ENCODE measurements at regions not wholly inside any gene's neighbourhood (a gene's known extent, or its start where the extent isn't known, plus 50 kb on each side); places are given as distances from the start of the nearest gene placed in this dataset.

DNA sequence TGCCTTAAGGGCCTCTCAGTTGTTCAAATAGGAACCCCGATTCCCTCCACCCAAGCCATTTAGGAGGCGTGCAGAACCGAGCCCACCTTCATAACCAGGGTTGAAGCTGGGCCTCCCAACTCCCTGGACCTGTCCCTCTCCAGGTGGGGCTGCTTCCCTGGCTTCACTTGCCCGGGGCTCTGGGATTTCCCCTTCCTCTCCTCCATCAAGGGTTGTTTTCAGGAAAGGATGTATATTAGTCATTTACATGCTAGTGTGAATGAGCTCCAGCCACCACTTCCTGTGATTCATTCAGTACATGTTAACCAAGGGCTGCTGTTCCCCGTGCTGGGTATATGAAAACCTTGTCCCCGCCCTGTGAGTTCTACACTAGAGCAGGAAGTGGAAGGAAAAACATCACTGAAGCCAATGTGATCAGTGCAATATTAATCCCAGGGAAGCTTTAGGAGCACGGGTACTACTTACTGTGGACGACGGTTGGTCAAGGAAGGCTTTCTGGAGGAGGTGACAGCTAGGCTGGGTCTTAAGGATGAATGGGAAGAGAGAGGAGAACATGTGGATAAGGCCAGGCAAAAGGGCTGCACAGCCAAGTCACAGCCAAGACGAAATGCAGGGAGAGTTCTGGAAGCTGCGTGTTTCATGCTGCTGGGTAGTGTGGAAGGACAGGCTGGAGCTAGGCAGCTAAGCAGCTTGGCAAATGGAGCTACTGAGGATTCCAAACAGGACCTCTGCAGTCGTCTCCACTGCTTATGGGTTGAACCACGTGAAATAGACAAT lies 150.1 kb upstream of the SHH start:
- 73 to 79% methylated on average over 13 of the region's 13 CpGs for WGBS, 2 donors
- ATAC-seq (ENCODE audit: low FRiP score): no peak
- Histone ChIP-seq H3K27me3 (ENCODE audit: control insufficient read depth in 1 of 2, insufficient read depth in 2 of 2, low read length in 1 of 2) (no peaks in the 10 kb centered on the region), H3K4me3 (ENCODE audit: low read length in 2 of 2) (no peak overlapping the region), H3K27ac (ENCODE audit: low read depth in 1 of 2, low read length in 2 of 2) (no peak overlapping the region), H3K36me3 (ENCODE audit: control insufficient read depth in 1 of 2, insufficient read depth in 2 of 2, low read length in 1 of 2) (no peaks in the 10 kb centered on the region), H3K4me1 (ENCODE audit: control insufficient read depth in 1 of 2, insufficient read depth in 2 of 2, low read length in 2 of 2) (no peaks in the 10 kb centered on the region), H3K9me3 (ENCODE audit: control insufficient read depth, low read length) (no peaks in the 10 kb centered on the region)
- intact Hi-C loops (cut with DNase I): no loop called here
- DNase-seq: no peak

DNA sequence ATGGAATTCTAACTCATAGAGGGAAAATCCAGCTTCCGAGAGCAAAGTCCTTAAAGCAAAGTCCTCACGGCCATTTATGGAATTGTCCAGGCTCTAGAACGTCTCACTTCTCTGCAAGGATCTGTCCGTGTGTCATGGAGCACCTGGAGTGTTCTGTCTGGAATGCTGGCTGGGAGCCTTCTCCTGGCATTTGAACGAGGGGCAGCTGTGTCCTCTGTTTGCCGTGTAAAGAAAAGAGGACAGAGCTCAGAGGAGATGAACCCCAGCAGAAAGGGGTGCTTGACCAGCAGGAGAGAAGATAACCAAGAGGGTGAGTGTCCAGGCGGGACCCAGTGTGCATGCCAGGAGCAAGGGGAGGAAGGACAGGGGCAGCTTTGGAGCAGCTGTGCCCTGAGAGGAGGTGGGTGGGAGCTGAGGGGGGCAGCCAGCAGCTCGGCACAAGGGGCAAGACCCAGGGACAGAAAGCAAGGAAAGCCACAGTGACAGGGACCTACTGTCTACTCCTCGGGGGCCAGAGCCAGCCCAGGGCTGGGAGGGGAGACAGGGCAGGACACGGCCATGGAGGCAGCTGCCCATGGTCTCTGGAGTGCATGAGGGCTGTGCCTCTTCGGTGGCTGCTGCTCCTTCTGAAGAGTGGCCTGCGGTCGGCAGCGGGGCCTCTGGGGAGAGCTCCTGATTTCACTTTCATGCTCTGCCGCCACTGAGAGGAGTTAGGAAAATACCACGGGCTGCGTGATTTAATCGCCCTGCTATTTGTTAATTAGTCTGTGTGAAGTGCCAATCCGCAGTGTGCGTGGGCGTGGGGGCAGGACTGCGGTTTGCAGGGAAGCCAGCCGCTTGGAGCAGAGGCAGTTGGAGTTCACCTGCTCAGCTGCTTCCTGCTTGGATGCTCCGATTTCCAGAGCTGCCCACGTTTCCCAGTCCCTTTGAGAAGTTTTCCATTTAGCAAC lies 149.3 kb upstream of the SHH start:
- intact Hi-C loops (cut with DNase I): no loop called here
- Histone ChIP-seq H3K9me3 (ENCODE audit: control insufficient read depth, low read length) (no peaks in the 10 kb centered on the region), H3K4me1 (ENCODE audit: control insufficient read depth in 1 of 2, insufficient read depth in 2 of 2, low read length in 2 of 2) (no peaks in the 10 kb centered on the region), H3K27me3 (ENCODE audit: control insufficient read depth in 1 of 2, insufficient read depth in 2 of 2, low read length in 1 of 2) (no peaks in the 10 kb centered on the region), H3K4me3 (ENCODE audit: low read length in 2 of 2) (no peak overlapping the region), H3K27ac (ENCODE audit: low read depth in 1 of 2, low read length in 2 of 2) (no peak overlapping the region), H3K36me3 (ENCODE audit: control insufficient read depth in 1 of 2, insufficient read depth in 2 of 2, low read length in 1 of 2) (no peaks in the 10 kb centered on the region)
- DNase-seq (no peak), ATAC-seq (ENCODE audit: low FRiP score) (no peak)
- WGBS, 2 donors: 48 to 49% methylated on average over 24 to 25 of the region's 25 CpGs

- 75 to 77% methylated on average over 13 of the region's 13 CpGs for WGBS, 2 donors
- intact Hi-C loops (cut with DNase I): no loop called here
- H3K4me3 ChIP-seq (ENCODE audit: low read length in 2 of 2): no peak overlapping the region
- ATAC-seq (ENCODE audit: low FRiP score) (no peak), DNase-seq (no peak)
- no peaks in the 10 kb centered on the region for H3K9me3 ChIP-seq (ENCODE audit: control insufficient read depth, low read length)
- no peaks in the 10 kb centered on the region for H3K36me3 ChIP-seq (ENCODE audit: control insufficient read depth in 1 of 2, insufficient read depth in 2 of 2, low read length in 1 of 2)
- no peaks in the 10 kb centered on the region for H3K27me3 ChIP-seq (ENCODE audit: control insufficient read depth in 1 of 2, insufficient read depth in 2 of 2, low read length in 1 of 2)
- no peak overlapping the region for H3K27ac ChIP-seq (ENCODE audit: low read depth in 1 of 2, low read length in 2 of 2)
- H3K4me1 ChIP-seq (ENCODE audit: control insufficient read depth in 1 of 2, insufficient read depth in 2 of 2, low read length in 2 of 2): no peaks in the 10 kb centered on the region
These were observed 147.6 kb upstream of the SHH start for GRCh38 chr7:155959894-155960293.

- ATAC-seq (ENCODE audit: low FRiP score) (no peak), DNase-seq (no peak)
- Histone ChIP-seq H3K36me3 (ENCODE audit: control insufficient read depth in 1 of 2, insufficient read depth in 2 of 2, low read length in 1 of 2) (no peaks in the 10 kb centered on the region), H3K27ac (ENCODE audit: low read depth in 1 of 2, low read length in 2 of 2) (no peak overlapping the region), H3K4me1 (ENCODE audit: control insufficient read depth in 1 of 2, insufficient read depth in 2 of 2, low read length in 2 of 2) (no peaks in the 10 kb centered on the region), H3K9me3 (ENCODE audit: control insufficient read depth, low read length) (no peaks in the 10 kb centered on the region), H3K27me3 (ENCODE audit: control insufficient read depth in 1 of 2, insufficient read depth in 2 of 2, low read length in 1 of 2) (no peaks in the 10 kb centered on the region), H3K4me3 (ENCODE audit: low read length in 2 of 2) (no peak overlapping the region)
- intact Hi-C loops (cut with DNase I): no loop called here
- 76 to 78% methylated on average over 12 of the region's 12 CpGs for WGBS, 2 donors
These were observed 144.7 kb upstream of the SHH start for GRCh38 chr7:155956977-155957376.

DNA sequence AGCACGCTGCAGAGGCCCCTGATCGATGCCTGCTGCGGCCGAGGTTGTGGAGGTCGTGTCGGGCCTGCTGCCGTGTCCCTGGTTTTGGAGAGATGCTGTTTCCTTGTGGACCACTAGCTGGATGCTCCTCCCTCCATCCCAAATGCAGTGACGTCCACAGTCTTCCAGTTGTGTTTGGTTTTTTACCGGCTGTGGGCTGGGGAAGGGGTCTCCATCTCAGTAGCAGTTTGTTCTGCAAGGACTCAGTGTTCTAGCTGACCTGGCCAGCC lies 143.0 kb upstream of the SHH start:
- WGBS, 2 donors: 82% methylated on average over 9 of the region's 9 CpGs
- DNase-seq (no peak), ATAC-seq (ENCODE audit: low FRiP score) (no peak)
- Histone ChIP-seq H3K4me3 (ENCODE audit: low read length in 2 of 2) (no peak overlapping the region), H3K27ac (ENCODE audit: low read depth in 1 of 2, low read length in 2 of 2) (no peak overlapping the region), H3K4me1 (ENCODE audit: control insufficient read depth in 1 of 2, insufficient read depth in 2 of 2, low read length in 2 of 2) (no peaks in the 10 kb centered on the region), H3K9me3 (ENCODE audit: control insufficient read depth, low read length) (no peaks in the 10 kb centered on the region), H3K27me3 (ENCODE audit: control insufficient read depth in 1 of 2, insufficient read depth in 2 of 2, low read length in 1 of 2) (no peaks in the 10 kb centered on the region), H3K36me3 (ENCODE audit: control insufficient read depth in 1 of 2, insufficient read depth in 2 of 2, low read length in 1 of 2) (no peaks in the 10 kb centered on the region)
- intact Hi-C loops (cut with DNase I): no loop called here

DNA sequence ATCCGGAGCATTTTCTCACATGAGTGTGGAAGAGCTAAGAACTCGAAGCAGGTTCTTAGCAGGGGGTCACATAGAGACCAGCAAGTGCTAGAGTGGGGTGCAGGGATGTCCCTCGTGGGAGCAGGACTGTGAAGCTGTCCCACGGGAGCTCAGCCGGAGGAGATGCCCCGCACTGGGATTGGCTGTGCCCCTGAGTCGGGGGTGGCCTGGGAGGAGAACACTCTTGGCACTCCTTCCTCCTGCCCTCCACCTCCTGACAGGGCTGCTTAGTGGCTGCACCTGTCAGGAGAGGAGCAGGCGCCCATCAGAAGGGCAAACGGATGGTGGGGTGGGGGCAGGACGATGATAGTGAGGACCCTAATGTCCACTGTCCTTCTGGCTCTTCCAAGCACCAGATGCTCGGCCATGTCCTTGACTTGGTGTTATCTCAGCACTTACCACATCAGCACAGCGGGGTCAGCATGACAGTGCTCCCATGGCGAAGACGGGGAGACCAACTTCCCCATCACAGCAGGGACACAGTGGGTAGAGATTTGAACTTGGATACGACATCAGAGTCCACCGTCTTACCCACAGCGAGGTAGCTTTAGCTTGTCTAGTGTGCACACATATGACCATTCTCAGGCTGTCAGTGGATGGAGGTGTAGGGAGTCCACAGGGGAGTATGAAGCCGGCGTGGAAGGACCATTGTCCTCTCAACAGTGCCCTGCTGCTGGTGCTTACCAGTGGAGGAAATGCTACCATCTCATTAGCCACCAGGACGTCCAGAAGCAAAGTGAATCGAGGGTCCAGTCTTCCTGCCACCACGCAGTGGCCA lies 142.5 kb upstream of the SHH start:
- Histone ChIP-seq H3K27me3 (ENCODE audit: control insufficient read depth in 1 of 2, insufficient read depth in 2 of 2, low read length in 1 of 2) (no peaks in the 10 kb centered on the region), H3K9me3 (ENCODE audit: control insufficient read depth, low read length) (no peaks in the 10 kb centered on the region), H3K27ac (ENCODE audit: low read depth in 1 of 2, low read length in 2 of 2) (no peak overlapping the region), H3K4me3 (ENCODE audit: low read length in 2 of 2) (no peak overlapping the region), H3K4me1 (ENCODE audit: control insufficient read depth in 1 of 2, insufficient read depth in 2 of 2, low read length in 2 of 2) (no peaks in the 10 kb centered on the region), H3K36me3 (ENCODE audit: control insufficient read depth in 1 of 2, insufficient read depth in 2 of 2, low read length in 1 of 2) (no peaks in the 10 kb centered on the region)
- 83% methylated on average over 22 of the region's 22 CpGs for WGBS, 2 donors
- ATAC-seq (ENCODE audit: low FRiP score): no peak
- intact Hi-C loops (cut with DNase I): no loop called here
- no peak for DNase-seq

GRCh38 chr7:155953781-155954549 lies 141.7 kb upstream of the SHH start:
- Histone ChIP-seq H3K27ac (ENCODE audit: low read depth in 1 of 2, low read length in 2 of 2) (no peak overlapping the region), H3K4me1 (ENCODE audit: control insufficient read depth in 1 of 2, insufficient read depth in 2 of 2, low read length in 2 of 2) (no peaks in the 10 kb centered on the region), H3K4me3 (ENCODE audit: low read length in 2 of 2) (no peak overlapping the region), H3K27me3 (ENCODE audit: control insufficient read depth in 1 of 2, insufficient read depth in 2 of 2, low read length in 1 of 2) (no peaks in the 10 kb centered on the region), H3K9me3 (ENCODE audit: control insufficient read depth, low read length) (no peaks in the 10 kb centered on the region), H3K36me3 (ENCODE audit: control insufficient read depth in 1 of 2, insufficient read depth in 2 of 2, low read length in 1 of 2) (no peaks in the 10 kb centered on the region)
- 71 to 76% methylated on average over 19 of the region's 19 CpGs for WGBS, 2 donors
- ATAC-seq (ENCODE audit: low FRiP score): no peak
- intact Hi-C loops (cut with DNase I): no loop called here
- DNase-seq: no peak

- DNase-seq: no peak
- 71% methylated on average over 5 of the region's 5 CpGs for WGBS, 2 donors
- intact Hi-C loops (cut with DNase I): no loop called here
- no peak for ATAC-seq (ENCODE audit: low FRiP score)
- Histone ChIP-seq H3K9me3 (ENCODE audit: control insufficient read depth, low read length) (no peaks in the 10 kb centered on the region), H3K27me3 (ENCODE audit: control insufficient read depth in 1 of 2, insufficient read depth in 2 of 2, low read length in 1 of 2) (no peaks in the 10 kb centered on the region), H3K4me3 (ENCODE audit: low read length in 2 of 2) (no peak overlapping the region), H3K36me3 (ENCODE audit: control insufficient read depth in 1 of 2, insufficient read depth in 2 of 2, low read length in 1 of 2) (no peaks in the 10 kb centered on the region), H3K4me1 (ENCODE audit: control insufficient read depth in 1 of 2, insufficient read depth in 2 of 2, low read length in 2 of 2) (no peaks in the 10 kb centered on the region), H3K27ac (ENCODE audit: low read depth in 1 of 2, low read length in 2 of 2) (no peak overlapping the region)
These were observed 141.2 kb upstream of the SHH start for GRCh38 chr7:155953501-155953778.
